A549 (cell line): ENCODE measurements at regions not wholly inside any gene's neighbourhood (a gene's known extent, or its start where the extent isn't known, plus 50 kb on each side); places are given as distances from the start of the nearest gene placed in this dataset.

ENCODE experiments used
- BCL3 ChIP-seq: fragments of >200 bp; sonication (Bioruptor Twin); formaldehyde crosslinking; IDR thresholded peaks from 3 replicates; pipeline ENCODE4 v1.6.1; 2016
- CBX8 ChIP-seq: fragments of 200-600 bp; sonication (generic); IDR thresholded peaks from 2 replicates; pipeline ENCODE4 v1.6.1; 2016

DNA sequence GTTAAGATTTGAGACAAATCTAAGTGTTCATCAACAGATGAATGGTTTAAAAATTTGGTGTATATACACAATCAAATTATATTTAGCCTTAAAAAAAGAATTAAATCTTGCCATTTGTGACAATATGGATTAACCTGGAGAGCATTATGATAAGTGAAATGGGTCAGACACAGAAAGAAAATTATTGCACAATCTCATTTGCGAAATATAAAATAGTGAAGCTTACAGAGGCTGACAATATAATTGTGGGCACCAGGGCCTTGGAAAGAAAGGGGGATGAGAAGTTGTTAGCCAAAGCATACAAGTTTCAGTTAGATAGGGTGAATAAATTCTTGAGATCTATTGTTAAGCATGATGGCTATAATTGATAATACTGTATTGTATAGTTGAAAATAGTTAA, 883.0 kb downstream of the TECRL start:
- TF ChIP-seq BCL3 = no peak
- no peak for TF ChIP-seq CBX8
